Mesenchymal stem cell (in vitro differentiated cells and primary cell): ENCODE measurements at regions not wholly inside any gene's neighbourhood (a gene's known extent, or its start where the extent isn't known, plus 50 kb on each side); places are given as distances from the start of the nearest gene placed in this dataset.

Source experiments
- DNase-seq: peaks from one replicate; pipeline ENCODE4 v3.0.0-alpha.2; 2013
- H2AFZ ChIP-seq: one replicate; pipeline ENCODE4 v1.6.1; 2013; ENCODE audit warnings: low read depth, mild to moderate bottlenecking, control low read depth, inconsistent platforms, low read length, moderate library complexity
- H2AK5ac ChIP-seq: 2 replicates; pipeline ENCODE4 v1.6.1; 2013; ENCODE audit warnings: low read length, moderate library complexity, mild to moderate bottlenecking, inconsistent platforms; ENCODE audit not compliant: severe bottlenecking
- H2BK120ac ChIP-seq: one replicate; pipeline ENCODE4 v1.6.1; 2013; ENCODE audit warnings: low read depth, mild to moderate bottlenecking, inconsistent platforms, low read length, moderate library complexity
- H2BK12ac ChIP-seq, 2 experiments: one replicate each; pipeline ENCODE4 v1.6.1; 2013; ENCODE audit warnings: inconsistent platforms in 2 of 2, low read length in 2 of 2, mild to moderate bottlenecking in 2 of 2, moderate library complexity in 2 of 2, control low read depth in 1 of 2
- H2BK15ac ChIP-seq: one replicate; pipeline ENCODE4 v1.6.1; 2013; ENCODE audit warnings: mild to moderate bottlenecking, low read depth, inconsistent platforms; ENCODE audit not compliant: poor library complexity, severe bottlenecking
- H2BK5ac ChIP-seq: 2 replicates; pipeline ENCODE4 v1.6.1; 2013; ENCODE audit warnings: low read depth, mild to moderate bottlenecking, low read length, control low read depth, inconsistent platforms; ENCODE audit not compliant: poor library complexity, severe bottlenecking
- H3K14ac ChIP-seq, 2 experiments: one replicate each; pipeline ENCODE4 v1.6.1; 2013; ENCODE audit warnings: inconsistent platforms in 2 of 2, low read length in 2 of 2, control low read depth in 1 of 2, mild to moderate bottlenecking in 1 of 2, moderate library complexity in 1 of 2
- H3K18ac ChIP-seq, 2 experiments: one replicate each; pipeline ENCODE4 v1.6.1; 2013; ENCODE audit warnings: inconsistent platforms in 2 of 2, low read length in 2 of 2, control low read depth in 1 of 2, low read depth in 1 of 2, mild to moderate bottlenecking in 1 of 2
- H3K23ac ChIP-seq, 2 experiments: one replicate each; pipeline ENCODE4 v1.6.1; 2013; ENCODE audit warnings: inconsistent platforms in 2 of 2, low read length in 2 of 2, mild to moderate bottlenecking in 2 of 2, moderate library complexity in 2 of 2, control low read depth in 1 of 2
- H3K27ac ChIP-seq: 2 replicates; pipeline ENCODE4 v1.5.1; 2013; ENCODE audit warnings: mild to moderate bottlenecking, moderate library complexity, low read length, control low read depth, inconsistent platforms; ENCODE audit not compliant: poor library complexity, severe bottlenecking
- H3K27me3 ChIP-seq, 2 experiments: 2 replicates each; pipeline versions ENCODE4 v1.6.1 to v1.7.0; 2013; ENCODE audit warnings: low read length in 2 of 2, mild to moderate bottlenecking in 2 of 2, moderate library complexity in 2 of 2, control low read depth in 1 of 2, inconsistent platforms in 1 of 2; ENCODE audit not compliant: control insufficient read depth in 1 of 2, insufficient read depth in 1 of 2
- H3K36me3 ChIP-seq, 2 experiments: 2 replicates each; pipeline versions ENCODE4 v1.6.1 to v1.7.0; 2013; ENCODE audit warnings: low read length in 2 of 2, control low read depth in 1 of 2, inconsistent platforms in 1 of 2, low read depth in 1 of 2, mild to moderate bottlenecking in 1 of 2; ENCODE audit not compliant: insufficient read depth in 2 of 2, control insufficient read depth in 1 of 2
- H3K4ac ChIP-seq, 2 experiments: one replicate each; pipeline ENCODE4 v1.6.1; 2013; ENCODE audit warnings: inconsistent platforms in 2 of 2, low read length in 2 of 2, mild to moderate bottlenecking in 2 of 2, moderate library complexity in 2 of 2, control low read depth in 1 of 2, low read depth in 1 of 2
- H3K4me1 ChIP-seq: 2 replicates; pipeline ENCODE4 v1.6.1; 2013; ENCODE audit warnings: low read depth, low read length, control low read depth; ENCODE audit not compliant: control insufficient read depth, insufficient read depth
- H3K4me2 ChIP-seq: 2 replicates; pipeline ENCODE4 v1.6.1; 2013; ENCODE audit warnings: low read length, mild to moderate bottlenecking, inconsistent platforms; ENCODE audit not compliant: poor library complexity, severe bottlenecking
- H3K4me3 ChIP-seq, 2 experiments: 2 replicates each; pipeline versions ENCODE4 v1.5.1 to v1.7.0; 2013; ENCODE audit warnings: low read length in 2 of 2, mild to moderate bottlenecking in 2 of 2, control low read depth in 1 of 2, low read depth in 1 of 2; ENCODE audit not compliant: insufficient read depth in 1 of 2
- H3K79me1 ChIP-seq: replicated peaks from 2 replicates; pipeline ENCODE4 v1.6.1; 2013; ENCODE audit warnings: mild to moderate bottlenecking, control low read depth, low read length, inconsistent platforms; ENCODE audit not compliant: poor library complexity, severe bottlenecking
- H3K9ac ChIP-seq: 2 replicates; pipeline ENCODE4 v1.7.0; 2013; ENCODE audit warnings: mild to moderate bottlenecking, low read length, moderate library complexity
- H3K9me3 ChIP-seq: 2 replicates; pipeline ENCODE4 v1.7.0; 2013; ENCODE audit warnings: mild to moderate bottlenecking, low read length; ENCODE audit not compliant: control insufficient read depth
- H4K8ac ChIP-seq: one replicate; pipeline ENCODE4 v1.6.1; 2013; ENCODE audit warnings: inconsistent platforms, mild to moderate bottlenecking, low read length, moderate library complexity
- H4K91ac ChIP-seq: one replicate; pipeline ENCODE4 v1.6.1; 2013; ENCODE audit warnings: mild to moderate bottlenecking, low read length, inconsistent platforms
- WGBS: methylation state at CpG from one replicate; pipeline ENCODE4 v1.1.7; 2013; ENCODE audit warnings: mixed read lengths; 5-methylcytosine and 5-hydroxymethylcytosine counted together

- no peak overlapping the region for H3K4ac ChIP-seq
- H2AK5ac ChIP-seq: no peak overlapping the region
- H2AFZ ChIP-seq: no peak overlapping the region
- no peaks in the 10 kb centered on the region for H3K79me1 ChIP-seq
- no peak overlapping the region for H3K4me3 ChIP-seq
- no peak overlapping the region for H4K8ac ChIP-seq
- H3K14ac ChIP-seq: no peak overlapping the region
- H3K9me3 ChIP-seq: no peaks in the 10 kb centered on the region
- H2BK15ac ChIP-seq: no peak overlapping the region
- no peak overlapping the region for H3K18ac ChIP-seq
- no peak overlapping the region for H2BK12ac ChIP-seq
- no peak overlapping the region for H2BK5ac ChIP-seq
- no peak overlapping the region for H3K27ac ChIP-seq
- H4K91ac ChIP-seq: no peak overlapping the region
- no peak overlapping the region for H3K9ac ChIP-seq
- no peak overlapping the region for H3K23ac ChIP-seq
- peaks cover 0 to 8% of the 10 kb centered on the region in 2 experiments for H3K27me3 ChIP-seq
- H3K4me2 ChIP-seq: no peak overlapping the region
- DNase-seq: no peak
- no peak overlapping the region for H2BK120ac ChIP-seq
- no peaks in the 10 kb centered on the region for H3K4me1 ChIP-seq
- 69% methylated on average over 5 of the region's 5 CpGs for WGBS
- H3K36me3 ChIP-seq: no peaks in the 10 kb centered on the region
Measured at GRCh38 chr13:21884299-21884909, 213.5 kb downstream of the FGF9 start.

- no peak for DNase-seq
- Histone ChIP-seq H2BK15ac (no peak overlapping the region), H3K4ac (no peak overlapping the region), H3K18ac (no peak overlapping the region), H3K79me1 (no peaks in the 10 kb centered on the region), H2BK120ac (no peak overlapping the region), H4K91ac (no peak overlapping the region), H3K4me3 (no peak overlapping the region), H3K9ac (no peak overlapping the region), H3K4me2 (no peak overlapping the region), H2AFZ (no peak overlapping the region), H4K8ac (no peak overlapping the region), H3K27me3 (peaks cover 0 to 5% of the 10 kb centered on the region in 2 experiments), H3K36me3 (no peaks in the 10 kb centered on the region), H2BK12ac (no peak overlapping the region), H3K9me3 (no peaks in the 10 kb centered on the region), H3K23ac (no peak overlapping the region), H2AK5ac (no peak overlapping the region), H2BK5ac (no peak overlapping the region), H3K27ac (no peak overlapping the region), H3K14ac (no peak overlapping the region), H3K4me1 (no peaks in the 10 kb centered on the region)
- WGBS: 84% methylated on average over 9 of the region's 9 CpGs
Measured at GRCh38 chr13:21884965-21885567, 214.2 kb downstream of the FGF9 start.

GRCh38 chr13:21885714-21886224 lies 214.9 kb downstream of the FGF9 start:
- Histone ChIP-seq H3K79me1 (no peaks in the 10 kb centered on the region), H3K27me3 (no peaks in the 10 kb centered on the region), H2BK5ac (no peak overlapping the region), H3K18ac (no peak overlapping the region), H3K27ac (no peak overlapping the region), H3K9ac (no peak overlapping the region), H2BK120ac (no peak overlapping the region), H2BK12ac (no peak overlapping the region), H2AK5ac (no peak overlapping the region), H3K4ac (no peak overlapping the region), H3K14ac (no peak overlapping the region), H2BK15ac (no peak overlapping the region), H3K4me1 (no peaks in the 10 kb centered on the region), H4K91ac (no peak overlapping the region), H2AFZ (no peak overlapping the region), H3K4me3 (no peak overlapping the region), H3K4me2 (no peak overlapping the region), H3K36me3 (no peaks in the 10 kb centered on the region), H4K8ac (no peak overlapping the region), H3K9me3 (no peaks in the 10 kb centered on the region), H3K23ac (no peak overlapping the region)
- DNase-seq: no peak
- WGBS: 84% methylated on average over 12 of the region's 12 CpGs

GRCh38 chr13:21889651-21890050 lies 218.8 kb downstream of the FGF9 start:
- WGBS: 80% methylated on average over 3 of the region's 5 CpGs
- Histone ChIP-seq H3K4ac (no peak overlapping the region), H3K14ac (no peak overlapping the region), H2BK15ac (no peak overlapping the region), H3K18ac (no peak overlapping the region), H3K27me3 (no peaks in the 10 kb centered on the region), H3K79me1 (no peaks in the 10 kb centered on the region), H4K91ac (no peak overlapping the region), H3K4me2 (no peak overlapping the region), H2BK120ac (no peak overlapping the region), H3K36me3 (no peaks in the 10 kb centered on the region), H2BK12ac (no peak overlapping the region), H3K27ac (no peak overlapping the region), H3K9ac (no peak overlapping the region), H4K8ac (no peak overlapping the region), H3K23ac (no peak overlapping the region), H3K9me3 (no peaks in the 10 kb centered on the region), H3K4me1 (no peaks in the 10 kb centered on the region), H2BK5ac (no peak overlapping the region), H2AFZ (no peak overlapping the region), H2AK5ac (no peak overlapping the region), H3K4me3 (no peak overlapping the region)
- no peak for DNase-seq
